HCT116 (cell line): ENCODE measurements at regions not wholly inside any gene's neighbourhood (a gene's known extent, or its start where the extent isn't known, plus 50 kb on each side); places are given as distances from the start of the nearest gene placed in this dataset.

ENCODE experiments used
- ATAC-seq: fragments of 200-7000 bp; cut with Tn5 transposase; 2 replicates; pipeline ENCODE4 v1.9.1; 2020; ENCODE audit warnings: mild to moderate bottlenecking, moderate library complexity
- BruUV-seq: library from RNA; stranded (reverse); fragments of 400-500 nt; replicated peaks from 2 replicates; lab custom pipeline; 2021; lab: Mats Ljungman, UMichigan
- CTCF ChIA-PET: fragments of 300-600 bp; sonication (Branson Sonifier 250); formaldehyde crosslinking; loops from one replicate; lab custom pipeline; 2021; ENCODE audit warnings: antibody characterized with exemption; lab: Charles Lee
- POLR2A ChIA-PET: fragments of 300-600, 350-600 bp; sonication (Branson Sonifier 250); formaldehyde crosslinking; loops from one replicate; lab custom pipeline; 2021; ENCODE audit warnings: antibody characterized with exemption; lab: Charles Lee
- RAD21 ChIA-PET, 2 experiments: fragments of 300-600 bp; sonication (Branson Sonifier 250); formaldehyde crosslinking; loops; one replicate each; lab custom pipeline; 2023; ENCODE audit warnings: low total read pairs in 2 of 2; ENCODE audit not compliant: uncharacterized antibody in 2 of 2, unreplicated experiment in 2 of 2, low non-redundant PET in 1 of 2; lab: Charles Lee
- DNase-seq: peaks from one replicate; pipeline ENCODE4 v3.0.0-alpha.2; 2010; ENCODE audit warnings: low read depth, low spot score
- H2AFZ ChIP-seq: fragments of 200-600 bp; shearing (Covaris generic), sonication (generic); 2 replicates; pipeline ENCODE4 v1.6.1; 2017; ENCODE audit warnings: low read depth, mixed run types, mixed read lengths, antibody characterized with exemption, low read length; ENCODE audit not compliant: poor library complexity, severe bottlenecking
- H3K27ac ChIP-seq: 2 replicates; pipeline ENCODE4 v1.5.1; 2012; ENCODE audit warnings: low read depth, low read length
- H3K27me3 ChIP-seq: fragments of 200-600 bp; sonication (generic); 2 replicates; pipeline ENCODE4 v1.6.1; 2016; ENCODE audit warnings: mixed run types, low read length, mixed read lengths; ENCODE audit not compliant: insufficient read depth
- H3K36me3 ChIP-seq, 2 experiments: fragments of 200-500 bp in 1 of 2; fragments of 200-600 bp in 1 of 2; sonication (Bioruptor generic) in 1 of 2; sonication (generic) in 1 of 2; 2 replicates each; pipeline versions ENCODE4 v1.5.1 to v1.6.1; 2014 to 2016; ENCODE audit warnings: low read length in 2 of 2, inconsistent platforms in 1 of 2, mixed read lengths in 1 of 2, mixed run types in 1 of 2; ENCODE audit not compliant: insufficient read depth in 2 of 2, control insufficient read depth in 1 of 2
- H3K4me1 ChIP-seq, 2 experiments: fragments of 200-600 bp in 1 of 2; sonication (generic) in 1 of 2; 2 replicates each; pipeline versions ENCODE4 v1.5.1 to v1.6.1; 2012 to 2017; ENCODE audit warnings: low read length in 2 of 2, inconsistent platforms in 1 of 2, mild to moderate bottlenecking in 1 of 2, mixed read lengths in 1 of 2, mixed run types in 1 of 2, moderate library complexity in 1 of 2; ENCODE audit not compliant: insufficient read depth in 2 of 2, control insufficient read depth in 1 of 2
- H3K4me2 ChIP-seq: fragments of 200-600 bp; sonication (generic); 2 replicates; pipeline ENCODE4 v1.6.1; 2017; ENCODE audit warnings: mixed run types, low read length, mixed read lengths
- H3K4me3 ChIP-seq, 2 experiments: fragments of 200-600 bp in 1 of 2; sonication (generic) in 1 of 2; replicated peaks in 1 of 2; 2 replicates each; pipeline ENCODE4 v1.5.1; 2011 to 2016; ENCODE audit warnings: low read length in 2 of 2, control low read depth in 1 of 2, low read depth in 1 of 2, mild to moderate bottlenecking in 1 of 2, mixed read lengths in 1 of 2, mixed run types in 1 of 2
- H3K79me2 ChIP-seq: fragments of 200-600 bp; sonication (generic); 2 replicates; pipeline ENCODE4 v1.6.1; 2017; ENCODE audit warnings: mild to moderate bottlenecking, mixed run types, low read length, moderate library complexity, mixed read lengths; ENCODE audit not compliant: insufficient read depth
- H3K9ac ChIP-seq: fragments of 200-600 bp; sonication (generic); 2 replicates; pipeline ENCODE4 v1.6.1; 2016; ENCODE audit warnings: low read length, mixed read lengths
- H3K9me2 ChIP-seq: fragments of 200-600 bp; sonication (generic), shearing (Covaris generic); 2 replicates; pipeline ENCODE4 v1.6.1; 2017; ENCODE audit warnings: mixed run types, mild to moderate bottlenecking, moderate library complexity; ENCODE audit not compliant: insufficient read depth
- H3K9me3 ChIP-seq, 2 experiments: fragments of 200-500 bp in 1 of 2; fragments of 200-600 bp in 1 of 2; sonication (Bioruptor generic) in 1 of 2; sonication (generic) in 1 of 2; 2 replicates each; pipeline ENCODE4 v1.6.1; 2014 to 2017; ENCODE audit warnings: low read length in 2 of 2, mixed read lengths in 2 of 2, inconsistent platforms in 1 of 2, low read depth in 1 of 2, mild to moderate bottlenecking in 1 of 2, mixed run types in 1 of 2, moderate library complexity in 1 of 2; ENCODE audit not compliant: control insufficient read depth in 1 of 2, insufficient read depth in 1 of 2
- H4K20me1 ChIP-seq: fragments of 200-600 bp; sonication (generic), shearing (Covaris generic); 2 replicates; pipeline ENCODE4 v1.6.1; 2017; ENCODE audit warnings: mixed run types, mild to moderate bottlenecking, moderate library complexity; ENCODE audit not compliant: insufficient read depth
- ATF3 ChIP-seq: IDR thresholded peaks from 2 replicates; pipeline ENCODE4 v1.6.1; 2012
- CBX3 ChIP-seq: IDR thresholded peaks from 2 replicates; pipeline ENCODE4 v1.6.1; 2012; ENCODE audit warnings: low read depth
- CEBPB ChIP-seq: IDR thresholded peaks from 2 replicates; pipeline ENCODE4 v1.6.1; 2012; ENCODE audit warnings: low read depth
- CTCF ChIP-seq, 3 experiments: fragments of 200-600 bp in 1 of 3; sonication (generic) in 1 of 3; IDR thresholded peaks in 2 of 3; conservative IDR thresholded peaks in 1 of 3; 2 replicates each; pipeline ENCODE4 v1.5.1; 2012 to 2017; ENCODE audit warnings: low read depth in 2 of 3, low read length in 2 of 3, antibody characterized with exemption in 1 of 3, borderline replicate concordance in 1 of 3, control low read depth in 1 of 3, mild to moderate bottlenecking in 1 of 3, mixed read lengths in 1 of 3, mixed run types in 1 of 3, moderate library complexity in 1 of 3; ENCODE audit not compliant: insufficient read depth in 1 of 3
- EGR1 ChIP-seq: IDR thresholded peaks from 2 replicates; pipeline ENCODE4 v1.6.1; 2012; ENCODE audit warnings: low read depth
- ELF1 ChIP-seq: IDR thresholded peaks from 2 replicates; pipeline ENCODE4 v1.6.1; 2012; ENCODE audit warnings: low read depth, borderline replicate concordance
- EZH2 ChIP-seq: fragments of 200-600 bp; sonication (generic); IDR thresholded peaks from 2 replicates; pipeline ENCODE4 v1.6.1; 2017; ENCODE audit warnings: antibody characterized with exemption, mixed run types
- EZH2phosphoT487 ChIP-seq: fragments of 200-600 bp; IDR thresholded peaks from 2 replicates; pipeline ENCODE4 v1.6.1; 2018; ENCODE audit warnings: antibody characterized with exemption, borderline replicate concordance
- FOSL1 ChIP-seq: IDR thresholded peaks from 2 replicates; pipeline ENCODE4 v1.6.1; 2012; ENCODE audit warnings: low read depth
- JUND ChIP-seq: IDR thresholded peaks from 2 replicates; pipeline ENCODE4 v1.6.1; 2012
- MAX ChIP-seq: IDR thresholded peaks from 2 replicates; pipeline ENCODE4 v1.6.1; 2012
- RAD21 ChIP-seq: IDR thresholded peaks from 2 replicates; pipeline ENCODE4 v1.6.1; 2012; ENCODE audit warnings: low read depth, mild to moderate bottlenecking
- REST ChIP-seq: IDR thresholded peaks from 2 replicates; pipeline ENCODE4 v1.6.1; 2012; ENCODE audit warnings: low read depth
- SIN3A ChIP-seq: IDR thresholded peaks from 2 replicates; pipeline ENCODE4 v1.6.1; 2012; ENCODE audit warnings: low read depth
- SRF ChIP-seq: IDR thresholded peaks from 2 replicates; pipeline ENCODE4 v1.6.1; 2012; ENCODE audit warnings: low read depth
- TCF7L2 ChIP-seq: IDR thresholded peaks from 2 replicates; pipeline ENCODE4 v1.7.0; 2011; ENCODE audit warnings: borderline replicate concordance, inconsistent platforms; ENCODE audit not compliant: insufficient read depth, insufficient read length; ENCODE audit errors: extremely low read depth
- YY1 ChIP-seq: IDR thresholded peaks from 2 replicates; pipeline ENCODE4 v1.6.1; 2011; ENCODE audit warnings: low read length, low read depth, moderate library complexity, mild to moderate bottlenecking; ENCODE audit not compliant: insufficient replicate concordance; ENCODE audit errors: extremely low read depth
- ZBTB33 ChIP-seq: IDR thresholded peaks from 2 replicates; pipeline ENCODE4 v1.6.1; 2011; ENCODE audit warnings: mild to moderate bottlenecking, low read length, moderate library complexity; ENCODE audit not compliant: insufficient replicate concordance; ENCODE audit errors: extremely low read depth
- ZFX ChIP-seq: fragments of 450-650 bp; IDR thresholded peaks from 2 replicates; pipeline ENCODE4 v1.6.1; 2017
- intact Hi-C: fragments of 100-400 bp; cut with micrococcal nuclease; formaldehyde crosslinking; loops from 2 replicates; pipeline ENCODE4 v1.10.0; 2022

- Histone ChIP-seq H3K4me2 (no peak overlapping the region), H2AFZ (no peak overlapping the region), H3K79me2 (no peaks in the 10 kb centered on the region), H3K27me3 (peaks cover 39% of the 10 kb centered on the region), H3K9me3 (no peaks in the 10 kb centered on the region), H4K20me1 (no peaks in the 10 kb centered on the region), H3K36me3 (no peaks in the 10 kb centered on the region), H3K27ac (no peak overlapping the region), H3K9me2 (no peaks in the 10 kb centered on the region)
- ATAC-seq (no peak), DNase-seq (no peak)
- ChIA-PET POLR2A (no interaction called here), RAD21 (no interaction called here), CTCF (interaction anchor here (2.1 to 3.0 kb wide), 2 partner anchors 289 to 294 kb away, joined by 5 to 10 read pairs; no protein-coding TSS in a partner anchor)
- BruUV-seq = no TSS peak
- TF ChIP-seq ZBTB33 (no peak), SRF (no peak), CBX3 (no peak), SIN3A (no peak), TCF7L2 (no peak), MAX (no peak), ELF1 (no peak), EZH2 (no peak), RAD21 (no peak), EGR1 (no peak), CTCF (IDR thresholded peaks at IDR 0.05 in 2 of 3, conservative IDR thresholded peaks at IDR 0.05 in 1 of 3; ENCODE audit: borderline replicate concordance in 1 of 3, insufficient read depth in 1 of 3, low read depth in 2 of 3, low read length in 2 of 3) (no peak), CEBPB (no peak), FOSL1 (no peak), ATF3 (no peak), REST (no peak), JUND (no peak), EZH2phosphoT487 (no peak), ZFX (no peak), YY1 (no peak)
- TF ChIP-seq, all 23 proteins: peak for 0
- intact Hi-C loops = loop anchor here (1.0 kb wide), 2 partner anchors 277 to 290 kb away; no protein-coding TSS in a partner anchor
- Histone ChIP-seq H3K9ac (no peak overlapping the region), H3K4me1 (no peaks in the 10 kb centered on the region), H3K4me3 (no peak overlapping the region)
These were observed 81.7 kb upstream of the SEC11C start for GRCh38 chr18:59057969-59058368.
